ENCODE measurements at regions not wholly inside any gene's neighbourhood (a gene's known extent, or its start where the extent isn't known, plus 50 kb on each side); places are given as distances from the start of the nearest gene placed in this dataset.
"Not testable (repeated sequence)": the region's sequence is repeated elsewhere in the genome, so short reads cannot be mapped to it uniquely, and the experiment has no call there.

DNA sequence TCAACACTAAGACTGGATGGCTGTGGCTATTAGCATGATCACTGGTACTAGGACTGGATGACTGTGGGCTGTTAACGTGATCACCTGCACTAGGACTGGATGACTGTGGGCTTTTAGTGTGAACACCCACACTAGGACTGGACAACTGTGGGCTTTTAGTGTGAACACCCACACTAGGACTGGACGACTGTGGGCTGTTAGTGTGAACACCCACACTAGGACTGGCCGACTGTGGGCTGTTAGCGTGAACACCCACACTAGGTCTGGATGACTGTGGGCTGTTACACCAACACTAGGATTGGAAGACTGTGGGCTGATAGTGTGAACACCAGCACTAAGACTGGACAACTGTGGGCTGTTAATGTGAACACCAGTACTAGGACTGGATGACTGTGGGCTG lies 329.2 kb downstream of the OSTF1 start:
- no peak for DNase-seq

DNA sequence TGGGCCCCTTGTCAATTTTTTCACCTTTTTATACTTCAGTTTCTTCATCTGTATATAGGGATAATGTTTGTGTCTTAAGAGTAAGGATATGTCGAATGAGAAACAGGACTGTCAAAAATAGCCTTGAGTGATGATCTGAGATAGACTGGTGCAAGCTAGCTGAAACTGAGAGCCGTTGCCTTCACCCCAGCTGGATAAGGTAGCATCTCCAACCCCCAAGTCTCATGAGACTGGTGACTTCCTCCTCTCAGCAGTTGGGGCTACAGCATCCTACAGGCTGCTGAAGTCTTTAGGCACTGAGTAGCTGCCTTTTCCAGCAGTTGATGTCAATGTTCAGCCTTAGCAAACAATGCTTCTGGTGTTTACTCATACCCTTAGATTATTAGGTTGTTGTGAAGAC lies 330.2 kb downstream of the OSTF1 start:
- no peak for DNase-seq

DNA sequence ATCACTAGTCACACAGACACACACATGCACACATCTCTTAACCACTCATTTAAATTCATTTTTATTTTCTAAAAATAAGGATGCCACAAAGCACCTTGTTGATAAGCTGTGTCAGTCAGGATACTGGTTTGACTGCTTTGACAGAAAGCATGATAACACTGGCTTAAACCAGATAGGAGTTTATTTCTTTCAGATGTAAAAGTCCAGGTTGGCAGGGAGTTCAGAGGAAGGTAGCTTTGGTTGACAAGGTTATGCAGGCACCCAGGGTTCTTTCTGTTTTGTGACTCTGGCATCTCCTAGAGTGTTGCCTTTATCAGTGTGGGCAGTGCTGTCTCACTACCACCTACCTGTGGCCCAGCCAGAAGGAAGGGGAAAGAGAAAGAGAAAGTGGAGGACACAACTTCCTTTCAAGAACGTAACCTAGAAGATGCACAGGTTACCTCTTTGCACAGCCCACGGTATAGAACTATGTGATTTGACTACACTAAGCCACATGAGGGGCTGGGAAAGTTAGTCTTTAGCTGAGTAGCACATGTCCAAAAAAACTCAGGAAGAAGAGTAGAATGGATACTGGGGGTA lies 334.7 kb downstream of the OSTF1 start:
- no peak for DNase-seq

DNA sequence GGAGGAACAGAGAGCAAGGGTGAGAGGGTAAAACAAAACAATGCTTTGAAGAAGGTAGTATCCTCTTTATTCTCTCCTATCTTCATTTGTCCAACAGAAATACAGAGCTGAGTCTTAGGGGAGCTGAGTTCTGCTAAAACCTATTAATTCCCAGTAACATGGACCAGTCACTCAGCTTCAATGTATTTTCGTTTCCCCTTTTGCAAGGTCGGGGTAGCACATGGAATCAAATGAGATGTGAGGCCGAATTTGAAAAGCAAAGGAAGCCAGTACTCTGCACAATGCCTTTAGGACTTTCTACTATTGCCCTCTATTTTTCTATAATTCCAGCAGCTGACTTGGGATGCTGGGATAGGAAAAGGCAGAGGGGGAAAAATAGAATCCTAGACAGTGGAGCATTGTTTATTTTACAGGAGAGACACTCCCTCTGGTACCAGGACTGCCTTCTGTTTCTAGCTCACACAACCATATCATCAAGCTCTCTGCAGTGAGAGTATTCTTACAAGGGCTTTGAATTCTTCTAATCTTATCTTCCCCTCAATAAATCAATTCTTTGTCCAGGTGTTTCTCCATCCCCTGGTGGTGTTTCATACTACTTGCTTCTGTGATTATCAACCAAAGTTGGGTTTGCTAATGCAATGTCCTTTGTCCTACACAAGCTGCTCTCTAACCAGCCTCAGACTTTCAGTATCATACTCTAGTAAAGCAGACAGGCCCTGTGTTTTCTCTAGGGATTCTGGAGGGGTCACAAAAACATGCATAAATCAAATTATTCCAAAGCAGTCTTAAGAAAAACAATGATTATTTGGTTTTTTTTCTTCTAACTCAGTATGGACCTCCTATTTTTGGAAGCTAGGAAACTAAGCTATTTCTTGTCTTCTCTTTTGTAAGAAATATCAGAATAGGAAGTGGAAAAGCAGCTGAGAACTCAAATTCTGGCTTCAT lies 341.5 kb downstream of the OSTF1 start:
- no peak for DNase-seq

DNA sequence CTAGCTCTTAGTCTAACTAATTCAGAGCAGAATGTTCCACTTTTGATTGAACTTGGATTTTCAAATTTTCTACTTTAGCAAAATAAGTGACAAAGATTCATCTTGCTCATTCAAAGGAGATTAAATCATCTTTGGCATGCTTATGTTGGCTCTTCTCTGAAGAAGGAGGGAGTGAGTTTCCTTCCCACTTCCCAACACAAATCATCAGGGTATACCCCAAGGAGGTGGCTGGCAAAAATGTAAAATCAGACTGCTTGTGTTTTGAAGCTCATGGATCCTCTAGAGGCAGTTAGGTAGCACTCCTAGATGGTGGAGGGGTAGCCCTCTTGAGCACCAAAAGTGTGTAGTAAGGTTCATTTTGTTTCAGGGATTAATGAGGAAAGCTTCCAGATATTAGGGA lies 343.1 kb downstream of the OSTF1 start:
- no peak for DNase-seq

DNA sequence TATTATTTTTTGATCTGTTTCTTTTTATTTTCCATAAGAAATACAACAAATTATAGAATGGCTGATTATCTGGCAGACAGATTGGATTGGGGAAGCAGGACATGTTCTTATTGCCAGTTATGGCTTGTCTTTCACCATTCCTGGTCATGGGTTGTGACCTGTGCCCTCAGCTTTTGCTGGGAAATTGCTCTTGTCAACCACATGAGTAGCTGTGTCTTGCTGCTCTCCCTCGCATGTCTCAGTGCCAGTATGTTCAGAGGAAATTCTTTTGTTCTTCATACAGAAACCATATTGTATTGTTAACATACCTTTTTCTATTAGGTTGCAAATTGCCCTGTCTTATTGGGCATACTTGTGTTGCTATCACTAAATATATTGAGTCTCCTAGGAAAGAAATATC lies 344.1 kb downstream of the OSTF1 start:
- no peak for DNase-seq

DNA sequence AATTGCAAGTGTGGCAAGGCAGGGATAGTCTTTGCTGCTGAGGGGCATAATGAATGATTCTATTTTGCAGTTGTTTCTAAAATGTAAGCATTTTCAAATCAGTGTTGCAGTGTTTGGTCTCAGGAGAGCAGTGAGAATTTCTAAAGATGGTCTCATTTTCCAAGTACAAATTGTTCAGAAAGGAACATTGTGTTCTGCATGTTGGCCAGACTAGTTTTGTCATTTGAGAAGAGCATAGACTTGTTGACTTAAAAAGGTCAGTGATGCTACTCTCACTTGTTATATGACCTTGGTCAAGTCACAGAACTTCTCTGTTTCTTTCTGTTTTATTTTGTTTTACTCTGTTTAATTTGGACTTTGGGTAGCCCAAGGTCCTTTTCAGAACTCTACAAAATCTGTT lies 344.6 kb downstream of the OSTF1 start:
- no peak for DNase-seq

DNA sequence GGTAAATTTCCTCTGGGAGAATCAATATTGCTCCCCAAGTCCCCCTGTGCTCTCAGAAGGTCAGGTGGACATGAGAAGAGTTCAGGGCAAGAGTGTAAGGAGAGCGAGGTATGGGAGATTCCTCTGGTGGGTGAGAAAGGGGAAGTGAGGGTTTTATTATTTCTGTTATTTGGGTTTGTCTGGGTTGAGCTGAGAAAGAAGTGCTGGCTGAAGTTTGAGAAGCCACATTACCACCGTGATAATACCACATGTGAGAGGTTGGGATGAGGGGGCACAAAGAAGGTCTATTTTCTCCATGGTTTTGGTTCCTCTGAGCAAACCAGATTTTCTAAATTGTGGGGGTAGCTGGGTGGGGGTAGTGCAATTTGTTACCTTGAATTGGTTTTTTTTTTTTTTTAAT lies 350.4 kb downstream of the OSTF1 start:
- no peak for DNase-seq

DNA sequence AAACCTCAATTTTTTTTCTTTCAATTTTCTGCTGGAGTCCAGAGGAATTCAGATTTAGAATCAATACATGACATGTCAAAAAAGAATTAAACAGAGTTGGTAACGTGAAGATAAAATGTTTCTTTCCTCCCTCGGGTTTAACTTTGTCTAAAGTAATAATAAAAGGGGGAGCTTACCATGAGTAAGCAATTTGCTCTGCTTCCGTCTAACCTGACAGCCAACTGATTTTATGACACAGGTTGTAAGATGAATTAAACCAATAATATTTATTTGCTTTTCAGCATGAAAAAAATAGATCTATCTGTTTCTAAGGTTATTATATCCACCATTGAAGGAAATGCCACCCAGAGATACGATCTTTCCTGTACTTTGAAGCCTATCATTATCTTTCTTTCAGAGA lies 352.6 kb downstream of the OSTF1 start:
- DNase-seq: no peak

DNA sequence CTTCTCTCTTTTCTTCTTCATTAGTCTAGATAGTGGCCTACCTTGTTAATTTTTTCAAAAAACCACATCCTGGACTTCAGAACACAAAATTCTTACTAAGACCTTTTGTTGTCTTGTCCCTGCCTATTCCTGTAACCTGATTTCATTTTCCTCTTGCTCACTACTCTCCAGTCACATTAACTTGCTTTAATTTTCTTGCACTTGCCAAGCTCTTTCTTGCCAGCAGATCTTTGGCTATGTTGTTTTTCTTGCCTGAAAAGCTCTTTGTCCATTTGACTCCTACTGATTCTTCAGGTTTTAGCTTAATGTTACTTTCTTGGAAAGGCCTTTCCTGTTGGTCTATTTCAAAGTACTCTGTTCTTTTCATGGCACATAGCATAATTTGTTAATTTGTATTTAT lies 356.8 kb downstream of the OSTF1 start:
- DNase-seq: no peak

DNA sequence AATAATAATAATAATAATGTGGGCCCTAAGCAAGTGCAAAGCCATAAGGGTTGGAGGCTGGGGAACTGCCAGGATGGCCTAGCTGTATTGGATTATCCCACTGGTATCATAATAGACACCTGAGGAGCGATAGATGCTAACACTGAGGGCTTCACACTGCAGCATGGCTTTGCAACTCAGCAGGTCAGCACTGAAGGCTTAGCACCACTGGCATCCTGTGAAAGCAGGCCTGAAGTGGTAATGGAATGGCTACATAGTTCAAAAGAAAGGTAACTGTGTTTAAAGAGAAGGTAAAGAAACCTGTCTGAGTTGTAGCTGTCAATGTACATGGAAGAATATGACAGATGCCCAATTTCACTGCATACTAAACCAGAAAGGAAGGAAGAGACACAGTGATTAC lies 359.0 kb downstream of the OSTF1 start:
- DNase-seq: no peak

DNA sequence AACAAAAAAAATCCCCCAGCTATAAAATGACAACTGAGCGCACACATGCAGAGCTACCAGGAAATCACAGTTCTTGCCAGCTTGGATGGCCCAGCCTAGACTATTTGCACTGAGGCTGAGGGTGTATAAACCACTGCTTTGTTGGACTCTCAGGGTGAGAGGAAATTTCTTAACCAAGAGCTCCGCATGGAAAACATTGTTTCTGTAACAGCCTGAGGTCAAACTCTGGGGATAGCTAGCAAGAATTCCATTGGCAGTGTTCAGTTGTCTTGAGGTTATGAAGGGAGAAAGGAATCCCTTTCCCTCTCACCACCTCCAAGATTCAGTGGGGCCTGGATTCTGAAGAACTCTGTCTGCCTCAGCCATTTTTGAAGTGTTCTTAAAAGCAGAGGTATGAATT lies 360.0 kb downstream of the OSTF1 start:
- DNase-seq: no peak

DNA sequence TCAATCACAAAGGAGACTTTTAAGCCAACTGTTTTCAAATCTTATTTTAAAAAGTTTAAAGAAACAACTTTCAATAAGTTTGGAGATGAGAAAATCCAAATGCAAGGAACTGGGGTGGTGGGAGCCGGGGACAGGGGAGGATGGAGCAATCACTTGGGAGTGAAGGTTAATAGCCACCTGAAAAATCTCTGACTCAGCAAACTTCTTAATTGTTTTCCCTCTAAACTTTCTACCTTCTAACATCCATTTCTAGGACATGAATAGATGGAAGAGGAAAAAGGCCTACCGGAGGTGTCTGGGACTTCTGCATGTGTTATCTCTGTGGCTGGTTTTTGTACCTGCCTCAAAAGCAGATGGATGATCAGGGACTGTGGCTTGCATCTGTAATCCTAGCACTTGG lies 360.6 kb downstream of the OSTF1 start:
- no peak for DNase-seq

DNA sequence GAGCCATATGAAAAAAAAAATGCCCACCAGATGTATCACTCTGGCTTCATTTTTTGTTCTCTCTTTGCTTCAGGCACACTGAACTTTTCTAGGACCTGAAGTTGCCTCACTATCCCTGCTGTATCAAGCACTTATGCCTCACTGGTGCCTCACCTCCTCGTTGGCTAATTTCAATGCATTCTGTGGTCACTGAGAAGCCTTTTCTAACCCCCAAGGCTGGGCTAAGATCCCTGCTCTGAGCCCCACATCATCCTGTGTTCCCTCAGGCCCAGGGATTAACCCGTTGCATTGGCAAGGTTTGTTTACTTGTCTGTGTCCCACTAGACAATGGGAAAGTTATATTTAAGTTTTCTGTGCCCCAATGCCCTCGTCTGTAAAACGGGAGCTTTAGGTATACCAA lies 362.7 kb downstream of the OSTF1 start:
- DNase-seq: no peak

DNA sequence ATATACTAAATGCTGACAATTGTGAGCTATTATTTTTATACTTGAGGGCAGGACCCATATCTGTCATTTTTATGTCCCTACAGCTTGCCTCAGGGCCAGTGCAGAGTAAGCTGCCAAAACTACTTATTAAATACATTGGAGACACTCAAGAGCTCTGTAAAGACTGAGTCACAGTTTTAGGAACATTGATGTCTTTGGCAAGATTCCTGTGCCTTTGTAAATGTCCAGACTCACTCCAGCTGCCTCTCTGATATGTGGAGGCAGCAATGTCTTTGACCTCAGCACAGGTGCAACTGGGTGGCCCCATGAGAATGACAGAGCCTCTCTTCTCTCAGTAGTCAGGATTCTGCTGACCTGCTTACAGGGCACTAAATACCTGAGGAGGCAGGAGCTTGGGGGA lies 363.2 kb downstream of the OSTF1 start:
- DNase-seq: no peak

DNA sequence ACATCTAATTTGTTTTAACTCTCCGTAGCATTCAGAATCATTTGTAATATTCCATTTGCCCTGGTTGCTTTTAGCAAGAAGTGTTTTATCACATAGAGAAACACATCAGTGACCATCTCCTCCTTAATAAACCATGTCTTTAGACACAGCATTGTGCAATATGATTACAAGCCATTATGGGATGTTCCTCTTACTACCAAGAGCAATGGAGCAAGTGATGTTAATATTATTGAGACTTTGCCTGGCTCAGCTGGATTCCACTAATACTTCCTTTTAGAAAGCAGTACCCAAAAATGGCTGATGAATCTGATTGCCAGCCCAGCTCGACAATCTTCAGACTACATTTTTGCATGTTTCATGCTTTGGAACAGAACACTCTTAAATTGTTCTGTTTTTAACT lies 364.2 kb downstream of the OSTF1 start:
- no peak for DNase-seq

DNA sequence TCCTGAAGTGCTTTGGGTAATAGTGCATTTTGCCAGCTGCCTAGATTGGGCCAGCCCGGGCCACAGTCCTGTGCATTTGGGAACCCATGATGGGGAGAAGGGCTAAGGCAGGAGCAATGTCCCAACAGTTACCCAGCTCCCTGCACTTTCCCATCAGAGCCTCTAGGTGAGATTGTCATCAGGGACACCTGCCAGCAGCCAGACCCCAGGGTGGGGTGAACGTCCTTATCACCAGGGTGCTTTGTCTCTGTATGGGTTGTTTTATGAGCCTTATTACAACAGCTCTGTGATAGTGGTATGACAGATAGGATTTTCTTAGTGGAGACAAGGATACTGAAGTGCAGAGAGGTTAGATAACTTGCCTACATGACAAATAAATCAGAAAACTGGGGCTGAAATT lies 365.7 kb downstream of the OSTF1 start:
- no peak for DNase-seq

DNA sequence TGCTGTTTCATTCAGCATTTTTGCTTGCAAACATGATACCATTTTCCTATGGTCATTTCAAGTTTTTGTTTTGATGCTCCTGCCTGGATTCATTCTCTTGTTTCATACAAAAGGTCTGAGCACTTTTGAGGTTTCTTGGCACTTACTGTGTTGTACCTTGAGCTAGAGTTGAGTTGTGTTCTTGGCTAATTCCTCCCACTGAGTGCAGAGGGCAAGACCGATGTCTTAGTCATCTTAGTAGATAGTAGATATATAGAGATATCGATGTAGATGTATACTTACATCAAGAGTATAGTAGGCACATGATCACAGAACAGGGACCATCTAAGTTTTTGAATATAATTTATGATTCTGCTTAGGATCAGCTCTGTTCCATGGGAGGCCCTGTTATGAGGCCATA lies 366.6 kb downstream of the OSTF1 start:
- no peak for DNase-seq

DNA sequence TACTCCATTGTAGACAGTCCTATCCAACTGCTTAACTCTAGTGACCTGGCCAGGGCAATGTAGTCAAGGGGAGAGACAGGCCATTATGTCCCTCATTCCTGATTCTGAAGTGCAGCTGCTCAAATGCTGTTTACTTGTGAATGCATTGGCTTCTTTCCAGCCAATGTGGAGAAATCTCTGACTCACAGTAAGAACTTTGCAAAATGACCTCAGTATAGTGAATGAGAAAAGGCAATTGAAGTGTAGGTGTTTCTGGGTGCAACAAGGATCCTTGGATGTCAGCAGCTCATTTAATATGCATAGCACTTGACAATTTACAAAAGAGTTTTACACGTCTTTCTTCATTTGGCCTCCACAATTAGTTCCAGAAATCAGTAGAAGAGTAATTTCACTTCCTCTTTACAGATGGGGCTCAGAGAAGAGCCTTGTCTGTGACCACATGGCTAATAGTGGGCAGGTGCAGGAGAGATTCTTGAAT lies 367.2 kb downstream of the OSTF1 start:
- no peak for DNase-seq

DNA sequence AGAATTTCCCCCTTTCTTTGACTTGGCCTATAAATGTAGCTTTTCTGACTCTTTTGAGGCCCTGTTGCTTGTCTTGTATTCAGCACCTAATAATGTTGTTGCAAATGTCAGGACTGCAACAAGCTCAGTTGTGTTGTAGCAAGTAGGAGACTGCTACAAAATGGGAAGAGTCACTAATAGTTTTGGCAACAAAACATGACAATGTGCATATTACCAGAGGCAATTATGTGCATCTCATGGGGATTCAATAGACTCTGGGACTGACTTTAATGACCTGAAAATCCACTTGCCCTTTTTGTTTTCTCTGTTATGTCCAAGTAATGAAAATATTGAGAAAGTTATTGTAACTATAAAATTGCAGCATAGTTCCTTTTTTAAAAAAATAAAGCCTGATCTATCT lies 368.4 kb downstream of the OSTF1 start:
- DNase-seq: no peak

DNA sequence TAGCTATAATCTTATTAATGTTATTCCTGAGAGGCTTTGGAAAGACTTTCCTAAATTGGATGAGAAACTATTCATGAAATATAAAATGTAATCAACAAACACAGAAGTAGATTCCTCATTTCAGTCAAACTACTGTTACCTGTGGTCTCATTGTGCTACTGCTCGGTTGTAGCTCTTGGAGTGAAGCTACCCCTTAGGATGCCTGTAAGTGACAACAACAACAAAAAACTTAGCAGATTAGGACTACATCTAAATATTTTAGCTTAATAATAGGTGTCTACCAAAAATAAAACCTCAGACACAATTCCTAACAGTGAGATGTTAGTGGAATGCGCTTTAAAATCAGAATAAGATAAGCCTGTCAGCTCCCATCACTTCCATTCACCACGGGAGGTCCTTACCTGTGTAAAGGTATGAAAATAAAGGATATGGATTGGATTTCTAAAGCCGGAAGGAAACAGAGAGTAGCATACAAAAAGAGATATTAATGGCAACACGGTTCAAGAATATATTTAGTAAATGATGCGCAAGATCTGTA lies 369.2 kb downstream of the OSTF1 start:
- DNase-seq: no peak

DNA sequence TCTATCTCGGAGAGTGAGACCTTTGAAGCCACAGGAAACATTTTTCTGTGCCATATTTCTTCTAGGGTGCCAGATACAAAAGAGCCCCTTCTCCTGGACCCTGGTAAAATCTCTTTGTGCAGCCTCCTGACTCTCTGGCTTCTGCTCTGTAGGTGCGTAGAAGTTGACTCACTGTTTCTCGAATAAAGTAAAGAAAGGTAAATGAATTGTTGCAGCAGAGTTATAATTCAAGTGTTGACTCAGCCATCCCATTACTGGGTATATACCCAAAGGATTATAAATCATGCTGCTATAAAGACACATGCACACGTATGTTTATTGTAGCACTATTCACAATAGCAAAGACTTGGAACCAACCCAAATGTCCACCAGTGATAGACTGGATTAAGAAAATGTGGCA lies 371.0 kb downstream of the OSTF1 start:
- not testable (repeated sequence) for DNase-seq

DNA sequence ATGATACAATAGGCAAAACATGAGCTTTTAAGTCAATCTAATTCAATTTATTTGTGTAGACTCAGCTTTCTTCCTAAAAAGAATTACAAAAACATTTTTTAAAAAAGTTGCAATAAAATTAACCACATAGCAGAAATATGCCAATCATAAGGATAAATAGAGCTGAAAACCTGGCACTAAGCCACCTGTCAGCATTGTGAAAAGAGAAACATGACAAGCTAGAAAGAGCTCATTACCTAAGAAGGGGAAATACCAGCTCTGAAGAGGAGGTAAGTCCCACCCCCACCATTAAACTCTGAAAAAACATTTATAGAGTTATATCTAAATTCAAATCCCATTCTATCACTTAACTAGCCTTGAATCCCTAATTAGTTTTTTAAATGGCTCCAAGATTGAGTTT lies 372.9 kb downstream of the OSTF1 start:
- no peak for DNase-seq

DNA sequence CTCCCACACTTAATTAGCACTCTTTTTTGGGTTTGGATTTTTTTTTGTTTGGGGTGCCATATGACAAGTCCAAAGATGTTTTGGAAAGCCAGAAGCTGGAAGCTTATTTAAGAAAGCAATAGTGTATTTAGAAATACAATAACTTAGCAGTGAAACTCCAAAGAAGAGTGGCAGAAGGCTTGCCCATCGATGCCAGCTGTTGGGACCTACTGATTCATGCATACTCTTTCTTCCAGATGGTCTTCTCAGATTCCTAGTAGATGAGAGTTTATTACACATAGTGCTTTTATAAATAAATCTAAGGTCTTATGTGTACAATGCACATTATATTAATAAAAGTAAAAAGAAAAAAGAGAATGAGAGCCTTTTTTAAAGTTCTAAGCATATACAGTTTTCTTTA lies 374.6 kb downstream of the OSTF1 start:
- no peak for DNase-seq
